ENCODE measurements at regions not wholly inside any gene's neighbourhood (a gene's known extent, or its start where the extent isn't known, plus 50 kb on each side); places are given as distances from the start of the nearest gene placed in this dataset.

- Histone ChIP-seq H3K4me1 (ENCODE audit: control insufficient read depth, insufficient read depth, low read length) (no peaks in the 10 kb centered on the region), H3K4me3 (ENCODE audit: low read depth, low read length) (no peak overlapping the region), H3K36me3 (ENCODE audit: control insufficient read depth in 2 of 2, insufficient read depth in 1 of 2, low read length in 2 of 2) (no peaks in the 10 kb centered on the region), H3K9me3 (ENCODE audit: control insufficient read depth, insufficient read depth, low read depth, low read length) (no peaks in the 10 kb centered on the region), H3K27ac (ENCODE audit: extremely low read depth, low read depth, low read length) (no peak overlapping the region)
- ChIA-PET POLR2A (no interaction called here), CTCF (no interaction called here)
- TF ChIP-seq, protein P1, sequence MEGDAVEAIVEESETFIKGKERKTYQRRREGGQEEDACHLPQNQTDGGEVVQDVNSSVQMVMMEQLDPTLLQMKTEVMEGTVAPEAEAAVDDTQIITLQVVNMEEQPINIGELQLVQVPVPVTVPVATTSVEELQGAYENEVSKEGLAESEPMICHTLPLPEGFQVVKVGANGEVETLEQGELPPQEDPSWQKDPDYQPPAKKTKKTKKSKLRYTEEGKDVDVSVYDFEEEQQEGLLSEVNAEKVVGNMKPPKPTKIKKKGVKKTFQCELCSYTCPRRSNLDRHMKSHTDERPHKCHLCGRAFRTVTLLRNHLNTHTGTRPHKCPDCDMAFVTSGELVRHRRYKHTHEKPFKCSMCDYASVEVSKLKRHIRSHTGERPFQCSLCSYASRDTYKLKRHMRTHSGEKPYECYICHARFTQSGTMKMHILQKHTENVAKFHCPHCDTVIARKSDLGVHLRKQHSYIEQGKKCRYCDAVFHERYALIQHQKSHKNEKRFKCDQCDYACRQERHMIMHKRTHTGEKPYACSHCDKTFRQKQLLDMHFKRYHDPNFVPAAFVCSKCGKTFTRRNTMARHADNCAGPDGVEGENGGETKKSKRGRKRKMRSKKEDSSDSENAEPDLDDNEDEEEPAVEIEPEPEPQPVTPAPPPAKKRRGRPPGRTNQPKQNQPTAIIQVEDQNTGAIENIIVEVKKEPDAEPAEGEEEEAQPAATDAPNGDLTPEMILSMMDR (tag by site-specific recombination; IDR thresholded peaks at IDR 0.05): no peak
These were observed 95.9 kb upstream of the STX18 start for GRCh38 chr4:4637710-4638109.

DNA sequence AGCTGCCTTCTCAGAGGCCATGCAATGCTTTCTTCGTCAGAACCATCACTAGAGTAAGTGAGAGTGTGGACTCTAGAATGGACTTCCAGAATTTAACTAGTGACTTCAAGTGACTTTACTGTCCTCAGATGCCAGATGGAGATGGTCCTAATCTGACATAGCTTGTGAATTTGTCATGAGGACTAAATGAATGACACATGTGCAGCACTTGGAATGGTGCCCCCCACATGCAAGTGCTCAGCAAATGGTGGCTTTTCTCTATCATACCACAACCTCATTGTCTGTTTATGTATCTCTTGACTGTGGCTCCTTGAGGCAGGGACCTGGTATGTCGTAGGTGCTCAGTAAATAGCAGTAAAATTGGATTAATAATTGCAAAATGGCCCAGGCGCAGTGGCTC, 91.6 kb upstream of the STX18 start:
- no peaks in the 10 kb centered on the region for H3K9me3 ChIP-seq (ENCODE audit: control insufficient read depth, insufficient read depth, low read depth, low read length)
- no peak overlapping the region for H3K4me3 ChIP-seq (ENCODE audit: low read depth, low read length)
- POLR2A ChIA-PET: no interaction called here
- H3K36me3 ChIP-seq (ENCODE audit: control insufficient read depth in 2 of 2, insufficient read depth in 1 of 2, low read length in 2 of 2): no peaks in the 10 kb centered on the region
- H3K4me1 ChIP-seq (ENCODE audit: control insufficient read depth, insufficient read depth, low read length): no peaks in the 10 kb centered on the region
- TF ChIP-seq ZNF571 (tag by site-specific recombination; IDR thresholded peaks at IDR 0.05): no peak
- TF ChIP-seq ZNF350 (tag by site-specific recombination; IDR thresholded peaks at IDR 0.05): no peak
- TF ChIP-seq, protein P2, sequence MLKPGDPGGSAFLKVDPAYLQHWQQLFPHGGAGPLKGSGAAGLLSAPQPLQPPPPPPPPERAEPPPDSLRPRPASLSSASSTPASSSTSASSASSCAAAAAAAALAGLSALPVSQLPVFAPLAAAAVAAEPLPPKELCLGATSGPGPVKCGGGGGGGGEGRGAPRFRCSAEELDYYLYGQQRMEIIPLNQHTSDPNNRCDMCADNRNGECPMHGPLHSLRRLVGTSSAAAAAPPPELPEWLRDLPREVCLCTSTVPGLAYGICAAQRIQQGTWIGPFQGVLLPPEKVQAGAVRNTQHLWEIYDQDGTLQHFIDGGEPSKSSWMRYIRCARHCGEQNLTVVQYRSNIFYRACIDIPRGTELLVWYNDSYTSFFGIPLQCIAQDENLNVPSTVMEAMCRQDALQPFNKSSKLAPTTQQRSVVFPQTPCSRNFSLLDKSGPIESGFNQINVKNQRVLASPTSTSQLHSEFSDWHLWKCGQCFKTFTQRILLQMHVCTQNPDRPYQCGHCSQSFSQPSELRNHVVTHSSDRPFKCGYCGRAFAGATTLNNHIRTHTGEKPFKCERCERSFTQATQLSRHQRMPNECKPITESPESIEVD (tag by site-specific recombination; IDR thresholded peaks at IDR 0.05): no peak
- TF ChIP-seq ZNF664 (tag by site-specific recombination; IDR thresholded peaks at IDR 0.05): no peak
- no peak for TF ChIP-seq ZNF704 (tag by site-specific recombination; IDR thresholded peaks at IDR 0.05)
- TF ChIP-seq ZNF624 (tag by site-specific recombination; IDR thresholded peaks at IDR 0.05): no peak
- no peak for TF ChIP-seq ZSCAN4 (tag by site-specific recombination; IDR thresholded peaks at IDR 0.05)
- no peak for TF ChIP-seq ZNF768 (tag by site-specific recombination; IDR thresholded peaks at IDR 0.05)
- no peak for TF ChIP-seq ZFP3 (tag by site-specific recombination; IDR thresholded peaks at IDR 0.05; ENCODE audit: low read depth)
- TF ChIP-seq HOXA7 (CRISPR knock-in tag; IDR thresholded peaks at IDR 0.05; ENCODE audit: borderline replicate concordance): no peak
- TF ChIP-seq ZSCAN30 (tag by site-specific recombination; IDR thresholded peaks at IDR 0.05): no peak
- TF ChIP-seq KLF16 (tag by site-specific recombination; IDR thresholded peaks at IDR 0.05): no peak
- no peak for TF ChIP-seq ZNF76 (tag by site-specific recombination; IDR thresholded peaks at IDR 0.05; ENCODE audit: borderline replicate concordance, low read depth)
- TF ChIP-seq, protein P3, sequence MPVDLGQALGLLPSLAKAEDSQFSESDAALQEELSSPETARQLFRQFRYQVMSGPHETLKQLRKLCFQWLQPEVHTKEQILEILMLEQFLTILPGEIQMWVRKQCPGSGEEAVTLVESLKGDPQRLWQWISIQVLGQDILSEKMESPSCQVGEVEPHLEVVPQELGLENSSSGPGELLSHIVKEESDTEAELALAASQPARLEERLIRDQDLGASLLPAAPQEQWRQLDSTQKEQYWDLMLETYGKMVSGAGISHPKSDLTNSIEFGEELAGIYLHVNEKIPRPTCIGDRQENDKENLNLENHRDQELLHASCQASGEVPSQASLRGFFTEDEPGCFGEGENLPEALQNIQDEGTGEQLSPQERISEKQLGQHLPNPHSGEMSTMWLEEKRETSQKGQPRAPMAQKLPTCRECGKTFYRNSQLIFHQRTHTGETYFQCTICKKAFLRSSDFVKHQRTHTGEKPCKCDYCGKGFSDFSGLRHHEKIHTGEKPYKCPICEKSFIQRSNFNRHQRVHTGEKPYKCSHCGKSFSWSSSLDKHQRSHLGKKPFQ (tag by site-specific recombination; IDR thresholded peaks at IDR 0.05): no peak
- no peak for TF ChIP-seq IKZF3 (tag by site-specific recombination; IDR thresholded peaks at IDR 0.05)
- H3K27ac ChIP-seq (ENCODE audit: extremely low read depth, low read depth, low read length): no peak overlapping the region
- CTCF ChIA-PET: no interaction called here

Data from HEK293 (cell line).